HEK293 (cell line): ENCODE measurements at regions not wholly inside any gene's neighbourhood (a gene's known extent, or its start where the extent isn't known, plus 50 kb on each side); places are given as distances from the start of the nearest gene placed in this dataset.

Experiments
- CTCF ChIA-PET: fragments of 350-600 bp; formaldehyde crosslinking; extraction: SDS; loops from one replicate; lab custom pipeline; 2021; ENCODE audit warnings: antibody characterized with exemption; lab: Yijun Ruan, JAX
- POLR2A ChIA-PET: fragments of 300-600 bp; formaldehyde crosslinking; extraction: SDS; loops from one replicate; lab custom pipeline; 2020; ENCODE audit warnings: antibody characterized with exemption, inconsistent platforms; lab: Yijun Ruan, JAX
- H3K27ac ChIP-seq: fragments of 200-500 bp; sonication (Bioruptor generic); 2 replicates; pipeline ENCODE4 v1.5.1; 2014; ENCODE audit warnings: low read depth, low read length, control low read depth, inconsistent platforms; ENCODE audit errors: extremely low read depth
- H3K36me3 ChIP-seq, 2 experiments: fragments of 200-500 bp in 1 of 2; sonication (Bioruptor generic) in 1 of 2; 1 replicate in 1 of 2; 2 replicates in 1 of 2; pipeline ENCODE4 v1.5.1; 2014 to 2017; ENCODE audit warnings: inconsistent platforms in 2 of 2, low read length in 2 of 2; ENCODE audit not compliant: control insufficient read depth in 2 of 2, insufficient read depth in 1 of 2
- H3K4me1 ChIP-seq: fragments of 200-500 bp; sonication (Bioruptor generic); 2 replicates; pipeline ENCODE4 v1.5.1; 2014; ENCODE audit warnings: mild to moderate bottlenecking, low read length, inconsistent platforms; ENCODE audit not compliant: control insufficient read depth, insufficient read depth
- H3K4me3 ChIP-seq: 2 replicates; pipeline ENCODE4 v1.5.1; 2011; ENCODE audit warnings: low read depth, mild to moderate bottlenecking, control low read depth, low read length, moderate library complexity
- H3K9me3 ChIP-seq: fragments of 200-500 bp; sonication (Bioruptor generic); 2 replicates; pipeline ENCODE4 v1.5.1; 2014; ENCODE audit warnings: low read depth, low read length, inconsistent platforms; ENCODE audit not compliant: control insufficient read depth, insufficient read depth
- FEZF1 ChIP-seq: fragments of 450-650 bp; formaldehyde crosslinking; IDR thresholded peaks from 2 replicates; pipeline ENCODE4 v1.5.1; 2016; ENCODE audit warnings: missing biosample characterization, missing genetic modification characterization
- GFI1B ChIP-seq: fragments of 450-650 bp; formaldehyde crosslinking; IDR thresholded peaks from 2 replicates; pipeline ENCODE4 v1.5.1; 2016; ENCODE audit warnings: missing biosample characterization, missing genetic modification characterization
- HOXC10 ChIP-seq: sonication (generic); formaldehyde crosslinking; IDR thresholded peaks from 2 replicates; pipeline ENCODE4 v1.8.1; 2023; ENCODE audit warnings: mild to moderate bottlenecking, missing genetic modification reagents
- KLF10 ChIP-seq: fragments of 450-650 bp; IDR thresholded peaks from 2 replicates; pipeline ENCODE4 v1.5.1; 2018; ENCODE audit warnings: missing biosample characterization, mild to moderate bottlenecking, missing genetic modification characterization
- OVOL3 ChIP-seq: fragments of 450-650 bp; formaldehyde crosslinking; IDR thresholded peaks from 2 replicates; pipeline ENCODE4 v1.5.1; 2016; ENCODE audit warnings: missing biosample characterization, missing genetic modification characterization
- RBAK ChIP-seq: fragments of 450-650 bp; formaldehyde crosslinking; IDR thresholded peaks from 2 replicates; pipeline ENCODE4 v1.5.1; 2016; ENCODE audit warnings: missing biosample characterization, missing genetic modification characterization
- YY2 ChIP-seq: fragments of 450-650 bp; formaldehyde crosslinking; IDR thresholded peaks from 2 replicates; pipeline ENCODE4 v1.5.1; 2016; ENCODE audit warnings: missing biosample characterization, missing genetic modification characterization
- ZBTB1 ChIP-seq: fragments of 450-650 bp; formaldehyde crosslinking; IDR thresholded peaks from 2 replicates; pipeline ENCODE4 v1.5.1; 2016; ENCODE audit warnings: missing biosample characterization, missing genetic modification characterization
- ZBTB7A ChIP-seq: fragments of 450-650 bp; formaldehyde crosslinking; IDR thresholded peaks from 2 replicates; pipeline ENCODE4 v1.5.1; 2016; ENCODE audit warnings: low read depth, missing biosample characterization, missing genetic modification characterization
- ZBTB8A ChIP-seq: fragments of 450-650 bp; formaldehyde crosslinking; IDR thresholded peaks from 2 replicates; pipeline ENCODE4 v1.5.1; 2016; ENCODE audit warnings: missing biosample characterization, missing genetic modification characterization
- ZNF114 ChIP-seq: fragments of 450-650 bp; formaldehyde crosslinking; IDR thresholded peaks from 2 replicates; pipeline ENCODE4 v1.5.0; 2017; ENCODE audit warnings: missing biosample characterization, missing genetic modification characterization
- ZNF16 ChIP-seq: fragments of 450-650 bp; formaldehyde crosslinking; IDR thresholded peaks from 2 replicates; pipeline ENCODE4 v1.5.1; 2016; ENCODE audit warnings: low read depth, missing biosample characterization, missing genetic modification characterization
- ZNF274 ChIP-seq, 2 experiments: fragments of 200-500 bp in 1 of 2; fragments of 450-650 bp in 1 of 2; sonication (Bioruptor generic) in 1 of 2; formaldehyde crosslinking in 1 of 2; IDR thresholded peaks; 2 replicates each; pipeline versions ENCODE4 v1.5.1 to v1.6.1; 2014 to 2016; ENCODE audit warnings: borderline replicate concordance in 1 of 2, inconsistent platforms in 1 of 2, low read length in 1 of 2, missing biosample characterization in 1 of 2, missing genetic modification characterization in 1 of 2
- ZNF341 ChIP-seq: fragments of 450-650 bp; formaldehyde crosslinking; IDR thresholded peaks from 2 replicates; pipeline ENCODE4; 2016; ENCODE audit warnings: low read depth, missing biosample characterization, missing genetic modification characterization
- ZNF501 ChIP-seq: fragments of 450-650 bp; formaldehyde crosslinking; IDR thresholded peaks from 2 replicates; pipeline ENCODE4 v1.5.1; 2016; ENCODE audit warnings: missing biosample characterization, missing genetic modification characterization
- ZNF521 ChIP-seq: fragments of 450-650 bp; formaldehyde crosslinking; IDR thresholded peaks from 2 replicates; pipeline ENCODE4 v1.5.1; 2017; ENCODE audit warnings: missing biosample characterization, mild to moderate bottlenecking, missing genetic modification characterization
- ZNF530 ChIP-seq: fragments of 450-650 bp; formaldehyde crosslinking; IDR thresholded peaks from 2 replicates; pipeline ENCODE4 v1.5.1; 2016; ENCODE audit warnings: low read depth, missing biosample characterization, missing genetic modification characterization
- ZNF558 ChIP-seq: fragments of 450-650 bp; formaldehyde crosslinking; IDR thresholded peaks from 2 replicates; pipeline ENCODE4 v1.5.1; 2016; ENCODE audit warnings: missing biosample characterization, missing genetic modification characterization
- ZNF585B ChIP-seq: fragments of 450-650 bp; formaldehyde crosslinking; IDR thresholded peaks from 2 replicates; pipeline ENCODE4 v1.5.1; 2016; ENCODE audit warnings: missing biosample characterization, missing genetic modification characterization
- ZNF624 ChIP-seq: fragments of 450-650 bp; formaldehyde crosslinking; IDR thresholded peaks from 2 replicates; pipeline ENCODE4 v1.5.1; 2017; ENCODE audit warnings: missing biosample characterization, missing genetic modification characterization
- ZNF768 ChIP-seq: fragments of 450-650 bp; formaldehyde crosslinking; IDR thresholded peaks from 2 replicates; pipeline ENCODE4 v1.5.1; 2018; ENCODE audit warnings: missing biosample characterization, mild to moderate bottlenecking, missing genetic modification characterization
- TF ChIP-seq, protein P1 (sequence below): fragments of 450-650 bp; formaldehyde crosslinking; IDR thresholded peaks from 2 replicates; pipeline ENCODE4 v1.5.1; 2016; ENCODE audit warnings: missing biosample characterization, missing genetic modification characterization
- TF ChIP-seq, protein P2 (sequence below): fragments of 450-650 bp; formaldehyde crosslinking; IDR thresholded peaks from 2 replicates; pipeline ENCODE4 v1.5.1; 2016; ENCODE audit warnings: missing biosample characterization, missing genetic modification characterization
- TF ChIP-seq, protein P3 (sequence below): fragments of 450-650 bp; formaldehyde crosslinking; IDR thresholded peaks from 2 replicates; pipeline ENCODE4 v1.5.1; 2017; ENCODE audit warnings: missing biosample characterization, missing genetic modification characterization
- TF ChIP-seq, protein P4 (sequence below): fragments of 450-650 bp; formaldehyde crosslinking; IDR thresholded peaks from 2 replicates; pipeline ENCODE4 v1.5.1; 2016; ENCODE audit warnings: missing biosample characterization, missing genetic modification characterization, low read depth
- TF ChIP-seq, protein P5 (sequence below): fragments of 450-650 bp; IDR thresholded peaks from 2 replicates; pipeline ENCODE4 v1.5.1; 2018; ENCODE audit warnings: missing biosample characterization, mild to moderate bottlenecking, missing genetic modification characterization

DNA sequence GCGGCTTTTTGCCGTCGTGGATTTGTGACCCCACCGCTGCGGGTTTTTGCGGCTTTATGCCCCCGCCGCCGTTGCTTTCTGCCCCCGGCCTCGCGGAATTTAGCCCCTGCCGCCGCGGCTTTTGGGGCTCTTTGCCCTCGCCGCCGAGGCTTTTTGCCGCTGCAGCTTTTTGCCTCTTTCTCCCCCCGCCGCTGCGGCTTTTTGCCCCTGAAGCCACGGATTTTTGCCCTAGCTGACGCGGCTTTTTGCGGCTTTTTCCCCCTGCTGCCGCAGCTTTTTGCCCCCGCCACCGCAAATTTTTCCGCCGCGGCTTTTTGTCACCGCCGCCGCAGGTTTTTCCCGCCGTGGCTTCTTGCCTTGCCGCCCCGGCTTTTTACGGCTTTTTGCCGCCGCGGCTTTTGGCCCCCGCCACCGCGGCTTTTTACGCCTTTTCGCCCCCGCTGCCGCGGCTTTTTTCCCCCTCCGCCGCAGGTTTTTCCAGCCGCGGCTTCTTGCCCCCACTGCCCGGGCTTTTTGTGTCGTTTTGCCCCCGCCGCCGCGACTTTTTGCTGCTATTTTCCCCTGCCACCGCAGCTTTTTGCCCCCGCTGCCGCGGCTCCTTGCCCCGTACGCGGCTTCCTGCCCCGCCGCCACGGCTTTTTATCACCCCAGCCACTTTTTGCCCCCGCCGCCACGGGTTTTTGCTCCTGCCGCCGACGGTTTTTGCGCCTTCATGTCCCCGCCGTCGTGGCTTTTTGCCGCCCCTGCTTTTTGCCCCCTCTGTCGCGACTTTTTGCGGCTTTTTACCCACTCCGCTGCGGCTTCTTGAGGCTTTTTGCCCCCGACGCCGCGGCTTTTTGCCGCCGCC lies 3933.6 kb downstream of the SRGAP2C start (continued):
- TF ChIP-seq, protein P1, sequence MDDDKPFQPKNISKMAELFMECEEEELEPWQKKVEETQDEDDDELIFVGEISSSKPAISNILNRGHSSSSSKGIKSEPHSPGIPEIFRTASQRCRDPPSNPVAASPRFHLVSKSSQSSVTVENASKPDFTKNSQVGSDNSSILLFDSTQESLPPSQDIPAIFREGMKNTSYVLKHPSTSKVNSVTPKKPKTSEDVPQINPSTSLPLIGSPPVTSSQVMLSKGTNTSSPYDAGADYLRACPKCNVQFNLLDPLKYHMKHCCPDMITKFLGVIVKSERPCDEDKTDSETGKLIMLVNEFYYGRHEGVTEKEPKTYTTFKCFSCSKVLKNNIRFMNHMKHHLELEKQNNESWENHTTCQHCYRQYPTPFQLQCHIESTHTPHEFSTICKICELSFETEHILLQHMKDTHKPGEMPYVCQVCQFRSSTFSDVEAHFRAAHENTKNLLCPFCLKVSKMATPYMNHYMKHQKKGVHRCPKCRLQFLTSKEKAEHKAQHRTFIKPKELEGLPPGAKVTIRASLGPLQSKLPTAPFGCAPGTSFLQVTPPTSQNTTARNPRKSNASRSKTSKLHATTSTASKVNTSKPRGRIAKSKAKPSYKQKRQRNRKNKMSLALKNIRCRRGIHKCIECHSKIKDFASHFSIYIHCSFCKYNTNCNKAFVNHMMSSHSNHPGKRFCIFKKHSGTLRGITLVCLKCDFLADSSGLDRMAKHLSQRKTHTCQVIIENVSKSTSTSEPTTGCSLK (tag by site-specific recombination) = no peak
- TF ChIP-seq GFI1B (tag by site-specific recombination) = no peak
- TF ChIP-seq, protein P2, sequence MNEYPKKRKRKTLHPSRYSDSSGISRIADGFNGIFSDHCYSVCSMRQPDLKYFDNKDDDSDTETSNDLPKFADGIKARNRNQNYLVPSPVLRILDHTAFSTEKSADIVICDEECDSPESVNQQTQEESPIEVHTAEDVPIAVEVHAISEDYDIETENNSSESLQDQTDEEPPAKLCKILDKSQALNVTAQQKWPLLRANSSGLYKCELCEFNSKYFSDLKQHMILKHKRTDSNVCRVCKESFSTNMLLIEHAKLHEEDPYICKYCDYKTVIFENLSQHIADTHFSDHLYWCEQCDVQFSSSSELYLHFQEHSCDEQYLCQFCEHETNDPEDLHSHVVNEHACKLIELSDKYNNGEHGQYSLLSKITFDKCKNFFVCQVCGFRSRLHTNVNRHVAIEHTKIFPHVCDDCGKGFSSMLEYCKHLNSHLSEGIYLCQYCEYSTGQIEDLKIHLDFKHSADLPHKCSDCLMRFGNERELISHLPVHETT (tag by site-specific recombination) = no peak
- TF ChIP-seq KLF10 (tag by site-specific recombination) = no peak
- TF ChIP-seq ZBTB1 (tag by site-specific recombination) = no peak
- TF ChIP-seq ZNF501 = no peak
- TF ChIP-seq ZNF558 (tag by site-specific recombination) = no peak
- no peak for TF ChIP-seq ZNF768
- TF ChIP-seq YY2 (tag by site-specific recombination) = no peak
- TF ChIP-seq ZNF274 (IDR thresholded peaks at IDR 0.05; ENCODE audit: low read length) = no peak
- TF ChIP-seq ZNF274 (tag by site-specific recombination; IDR thresholded peaks at IDR 0.05; ENCODE audit: borderline replicate concordance) = no peak
- TF ChIP-seq, all 188 proteins: peak for 0

DNA sequence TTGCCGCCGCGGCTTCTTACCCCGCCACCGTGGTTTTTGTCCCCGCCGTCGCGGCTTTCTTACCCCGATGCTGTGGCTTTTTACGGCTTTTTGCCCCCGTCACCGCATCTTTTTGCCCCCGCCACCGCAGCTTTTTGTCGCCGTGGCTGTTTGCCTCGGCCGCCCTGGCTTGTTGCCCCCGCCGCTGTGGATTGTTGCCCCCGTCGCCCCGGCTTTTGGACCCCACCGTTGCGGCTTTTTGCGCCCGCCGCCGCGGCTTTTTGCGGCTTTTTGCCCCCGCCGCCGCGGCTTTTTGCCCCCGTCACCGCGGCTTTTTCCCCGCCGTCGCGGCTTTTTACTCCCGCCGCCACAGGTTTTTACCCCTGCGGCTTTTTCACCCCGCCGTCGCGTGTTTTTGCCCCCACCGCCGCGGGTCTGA lies 3934.3 kb downstream of the SRGAP2C start:
- no peak overlapping the region for H3K27ac ChIP-seq
- POLR2A ChIA-PET = no interaction called here
- no peak overlapping the region for H3K4me3 ChIP-seq
- H3K4me1 ChIP-seq = no peaks in the 10 kb centered on the region
- H3K36me3 ChIP-seq = no peaks in the 10 kb centered on the region
- CTCF ChIA-PET = no interaction called here
- H3K9me3 ChIP-seq = no peaks in the 10 kb centered on the region
- TF ChIP-seq YY2 (tag by site-specific recombination) (no peak), OVOL3 (tag by site-specific recombination) (no peak), ZNF624 (no peak), KLF10 (tag by site-specific recombination) (no peak), ZNF521 (no peak), ZBTB8A (no peak), ZNF585B (tag by site-specific recombination) (no peak), ZNF114 (no peak), RBAK (no peak), HOXC10 (CRISPR knock-in tag) (no peak), FEZF1 (tag by site-specific recombination) (no peak), ZNF341 (tag by site-specific recombination) (no peak), ZNF16 (tag by site-specific recombination) (no peak), ZNF530 (no peak), ZBTB7A (no peak)
- TF ChIP-seq, protein P3, sequence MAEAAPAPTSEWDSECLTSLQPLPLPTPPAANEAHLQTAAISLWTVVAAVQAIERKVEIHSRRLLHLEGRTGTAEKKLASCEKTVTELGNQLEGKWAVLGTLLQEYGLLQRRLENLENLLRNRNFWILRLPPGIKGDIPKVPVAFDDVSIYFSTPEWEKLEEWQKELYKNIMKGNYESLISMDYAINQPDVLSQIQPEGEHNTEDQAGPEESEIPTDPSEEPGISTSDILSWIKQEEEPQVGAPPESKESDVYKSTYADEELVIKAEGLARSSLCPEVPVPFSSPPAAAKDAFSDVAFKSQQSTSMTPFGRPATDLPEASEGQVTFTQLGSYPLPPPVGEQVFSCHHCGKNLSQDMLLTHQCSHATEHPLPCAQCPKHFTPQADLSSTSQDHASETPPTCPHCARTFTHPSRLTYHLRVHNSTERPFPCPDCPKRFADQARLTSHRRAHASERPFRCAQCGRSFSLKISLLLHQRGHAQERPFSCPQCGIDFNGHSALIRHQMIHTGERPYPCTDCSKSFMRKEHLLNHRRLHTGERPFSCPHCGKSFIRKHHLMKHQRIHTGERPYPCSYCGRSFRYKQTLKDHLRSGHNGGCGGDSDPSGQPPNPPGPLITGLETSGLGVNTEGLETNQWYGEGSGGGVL = no peak
- TF ChIP-seq, protein P4, sequence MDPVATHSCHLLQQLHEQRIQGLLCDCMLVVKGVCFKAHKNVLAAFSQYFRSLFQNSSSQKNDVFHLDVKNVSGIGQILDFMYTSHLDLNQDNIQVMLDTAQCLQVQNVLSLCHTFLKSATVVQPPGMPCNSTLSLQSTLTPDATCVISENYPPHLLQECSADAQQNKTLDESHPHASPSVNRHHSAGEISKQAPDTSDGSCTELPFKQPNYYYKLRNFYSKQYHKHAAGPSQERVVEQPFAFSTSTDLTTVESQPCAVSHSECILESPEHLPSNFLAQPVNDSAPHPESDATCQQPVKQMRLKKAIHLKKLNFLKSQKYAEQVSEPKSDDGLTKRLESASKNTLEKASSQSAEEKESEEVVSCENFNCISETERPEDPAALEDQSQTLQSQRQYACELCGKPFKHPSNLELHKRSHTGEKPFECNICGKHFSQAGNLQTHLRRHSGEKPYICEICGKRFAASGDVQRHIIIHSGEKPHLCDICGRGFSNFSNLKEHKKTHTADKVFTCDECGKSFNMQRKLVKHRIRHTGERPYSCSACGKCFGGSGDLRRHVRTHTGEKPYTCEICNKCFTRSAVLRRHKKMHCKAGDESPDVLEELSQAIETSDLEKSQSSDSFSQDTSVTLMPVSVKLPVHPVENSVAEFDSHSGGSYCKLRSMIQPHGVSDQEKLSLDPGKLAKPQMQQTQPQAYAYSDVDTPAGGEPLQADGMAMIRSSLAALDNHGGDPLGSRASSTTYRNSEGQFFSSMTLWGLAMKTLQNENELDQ = no peak
- TF ChIP-seq, protein P5, sequence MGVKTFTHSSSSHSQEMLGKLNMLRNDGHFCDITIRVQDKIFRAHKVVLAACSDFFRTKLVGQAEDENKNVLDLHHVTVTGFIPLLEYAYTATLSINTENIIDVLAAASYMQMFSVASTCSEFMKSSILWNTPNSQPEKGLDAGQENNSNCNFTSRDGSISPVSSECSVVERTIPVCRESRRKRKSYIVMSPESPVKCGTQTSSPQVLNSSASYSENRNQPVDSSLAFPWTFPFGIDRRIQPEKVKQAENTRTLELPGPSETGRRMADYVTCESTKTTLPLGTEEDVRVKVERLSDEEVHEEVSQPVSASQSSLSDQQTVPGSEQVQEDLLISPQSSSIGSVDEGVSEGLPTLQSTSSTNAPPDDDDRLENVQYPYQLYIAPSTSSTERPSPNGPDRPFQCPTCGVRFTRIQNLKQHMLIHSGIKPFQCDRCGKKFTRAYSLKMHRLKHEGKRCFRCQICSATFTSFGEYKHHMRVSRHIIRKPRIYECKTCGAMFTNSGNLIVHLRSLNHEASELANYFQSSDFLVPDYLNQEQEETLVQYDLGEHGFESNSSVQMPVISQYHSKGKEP (tag by site-specific recombination) = no peak
